ENCODE measurements at regions not wholly inside any gene's neighbourhood (a gene's known extent, or its start where the extent isn't known, plus 50 kb on each side); places are given as distances from the start of the nearest gene placed in this dataset.

DNA sequence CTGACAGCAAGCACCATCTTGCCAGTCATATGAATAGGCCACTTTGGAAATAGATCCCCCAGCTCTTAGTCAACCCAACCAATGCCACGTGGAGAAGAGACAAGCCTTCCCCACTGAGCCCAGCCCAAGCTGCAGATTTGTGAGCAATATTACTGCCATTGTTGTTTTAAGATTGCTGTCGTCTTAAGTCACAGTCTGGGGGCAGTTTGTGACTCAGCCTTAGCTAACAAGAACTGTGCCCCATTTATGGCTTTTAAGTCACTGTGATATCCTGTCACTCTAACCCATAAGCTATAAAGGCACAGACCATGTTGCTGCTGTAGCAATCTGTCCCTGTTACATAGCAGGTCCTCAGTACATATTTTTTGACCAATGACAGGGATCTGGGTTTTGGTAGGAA is 464.2 kb downstream of the MED13L start:
- TF ChIP-seq, protein P1, sequence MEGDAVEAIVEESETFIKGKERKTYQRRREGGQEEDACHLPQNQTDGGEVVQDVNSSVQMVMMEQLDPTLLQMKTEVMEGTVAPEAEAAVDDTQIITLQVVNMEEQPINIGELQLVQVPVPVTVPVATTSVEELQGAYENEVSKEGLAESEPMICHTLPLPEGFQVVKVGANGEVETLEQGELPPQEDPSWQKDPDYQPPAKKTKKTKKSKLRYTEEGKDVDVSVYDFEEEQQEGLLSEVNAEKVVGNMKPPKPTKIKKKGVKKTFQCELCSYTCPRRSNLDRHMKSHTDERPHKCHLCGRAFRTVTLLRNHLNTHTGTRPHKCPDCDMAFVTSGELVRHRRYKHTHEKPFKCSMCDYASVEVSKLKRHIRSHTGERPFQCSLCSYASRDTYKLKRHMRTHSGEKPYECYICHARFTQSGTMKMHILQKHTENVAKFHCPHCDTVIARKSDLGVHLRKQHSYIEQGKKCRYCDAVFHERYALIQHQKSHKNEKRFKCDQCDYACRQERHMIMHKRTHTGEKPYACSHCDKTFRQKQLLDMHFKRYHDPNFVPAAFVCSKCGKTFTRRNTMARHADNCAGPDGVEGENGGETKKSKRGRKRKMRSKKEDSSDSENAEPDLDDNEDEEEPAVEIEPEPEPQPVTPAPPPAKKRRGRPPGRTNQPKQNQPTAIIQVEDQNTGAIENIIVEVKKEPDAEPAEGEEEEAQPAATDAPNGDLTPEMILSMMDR (IDR thresholded peaks at IDR 0.05), result no peak
- TF ChIP-seq POLR2A (IDR thresholded peaks at IDR 0.05) (no peak), POLR2AphosphoS5 (IDR thresholded peaks at IDR 0.05) (no peak)
